ENCODE measurements at regions not wholly inside any gene's neighbourhood (a gene's known extent, or its start where the extent isn't known, plus 50 kb on each side); places are given as distances from the start of the nearest gene placed in this dataset.

DNA sequence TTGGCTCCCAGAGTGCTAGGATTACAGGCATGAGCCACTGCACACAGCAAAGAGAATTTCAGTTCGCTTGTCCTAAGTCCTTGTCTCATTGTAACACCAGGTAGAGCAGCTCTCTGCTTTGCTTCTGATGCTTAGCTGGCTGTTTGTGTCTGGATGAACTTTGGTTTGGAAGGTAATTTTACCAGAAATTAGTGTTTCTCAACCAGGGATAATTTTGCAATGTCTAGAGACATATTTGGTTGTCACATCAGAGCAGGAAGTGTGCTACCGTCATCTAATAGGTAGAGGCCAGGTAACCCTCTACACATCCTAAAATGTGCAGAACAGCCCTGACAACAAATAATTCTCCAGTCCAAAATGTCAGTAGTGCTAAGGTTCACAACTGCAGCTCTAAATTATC, 108.8 kb downstream of the SNX18 start:
- no peak for ATAC-seq
- Mint-ChIP-seq H3K4me1 (ENCODE audit: low read depth) (no peaks in the 10 kb centered on the region), H3K27ac (no peak overlapping the region), H3K36me3 (ENCODE audit: low read depth) (no peaks in the 10 kb centered on the region), H3K4me3 (no peak overlapping the region), H3K9me3 (peaks cover 9% of the 10 kb centered on the region), H3K27me3 (no peaks in the 10 kb centered on the region)
- POLR2A ChIA-PET: no interaction called here
- intact Hi-C loops (cut with micrococcal nuclease): no loop called here
- CTCF ChIA-PET: interaction anchor here (0.8 to 1.9 kb wide), 2 partner anchors 33 to 218 kb away, joined by 3 to 6 read pairs; no protein-coding TSS in a partner anchor
- no peak for DNase-seq
- TF ChIP-seq, protein P1, sequence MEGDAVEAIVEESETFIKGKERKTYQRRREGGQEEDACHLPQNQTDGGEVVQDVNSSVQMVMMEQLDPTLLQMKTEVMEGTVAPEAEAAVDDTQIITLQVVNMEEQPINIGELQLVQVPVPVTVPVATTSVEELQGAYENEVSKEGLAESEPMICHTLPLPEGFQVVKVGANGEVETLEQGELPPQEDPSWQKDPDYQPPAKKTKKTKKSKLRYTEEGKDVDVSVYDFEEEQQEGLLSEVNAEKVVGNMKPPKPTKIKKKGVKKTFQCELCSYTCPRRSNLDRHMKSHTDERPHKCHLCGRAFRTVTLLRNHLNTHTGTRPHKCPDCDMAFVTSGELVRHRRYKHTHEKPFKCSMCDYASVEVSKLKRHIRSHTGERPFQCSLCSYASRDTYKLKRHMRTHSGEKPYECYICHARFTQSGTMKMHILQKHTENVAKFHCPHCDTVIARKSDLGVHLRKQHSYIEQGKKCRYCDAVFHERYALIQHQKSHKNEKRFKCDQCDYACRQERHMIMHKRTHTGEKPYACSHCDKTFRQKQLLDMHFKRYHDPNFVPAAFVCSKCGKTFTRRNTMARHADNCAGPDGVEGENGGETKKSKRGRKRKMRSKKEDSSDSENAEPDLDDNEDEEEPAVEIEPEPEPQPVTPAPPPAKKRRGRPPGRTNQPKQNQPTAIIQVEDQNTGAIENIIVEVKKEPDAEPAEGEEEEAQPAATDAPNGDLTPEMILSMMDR (IDR thresholded peaks at IDR 0.05): no peak

DNA sequence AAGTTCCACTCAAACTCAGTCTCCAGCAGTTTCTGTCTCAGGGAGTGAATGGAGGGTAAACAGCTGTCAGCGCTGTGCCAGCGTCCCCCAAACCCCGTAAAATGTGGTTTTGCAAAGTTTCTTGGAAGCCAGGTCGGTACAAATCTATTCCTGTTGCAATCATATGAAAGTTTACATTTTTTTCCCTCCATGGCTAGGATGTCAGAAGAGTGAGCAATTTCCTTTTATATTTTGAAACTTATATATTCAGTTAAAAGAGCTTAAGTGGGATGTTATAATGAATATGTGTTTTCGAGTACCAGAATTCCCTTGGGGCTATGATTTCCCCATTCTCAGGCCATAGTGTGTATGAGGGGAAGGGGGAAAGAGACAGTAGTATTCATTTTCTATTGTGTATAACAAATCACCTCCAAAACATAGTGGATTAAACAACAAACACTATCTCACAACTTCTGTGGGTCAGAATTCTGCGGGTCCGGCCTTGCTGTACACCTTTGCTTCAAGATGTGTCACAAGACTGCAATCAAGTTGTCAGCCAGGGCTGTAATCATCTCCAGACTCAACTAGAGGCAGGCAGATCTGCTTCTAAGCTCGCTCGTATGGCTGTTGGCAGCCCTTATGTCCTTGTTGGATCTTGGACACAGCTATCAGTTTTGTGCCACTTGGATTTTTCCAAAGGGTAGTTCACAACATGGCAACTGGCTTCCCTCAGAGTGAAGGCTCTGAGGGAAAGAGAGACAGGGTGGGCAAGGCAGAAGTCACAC, 107.4 kb downstream of the SNX18 start:
- no peak for ATAC-seq
- no peak overlapping the region for H3K27ac Mint-ChIP-seq
- H3K9me3 Mint-ChIP-seq: peaks cover 6% of the 10 kb centered on the region
- H3K4me3 Mint-ChIP-seq: no peak overlapping the region
- H3K36me3 Mint-ChIP-seq (ENCODE audit: low read depth): no peaks in the 10 kb centered on the region
- ChIA-PET CTCF (no interaction called here), POLR2A (interaction anchor here (1.1 kb wide), 1 partner anchor 14 kb away, joined by 3 read pairs; no protein-coding TSS in a partner anchor)
- intact Hi-C loops (cut with micrococcal nuclease): no loop called here
- no peaks in the 10 kb centered on the region for H3K4me1 Mint-ChIP-seq (ENCODE audit: low read depth)
- no peaks in the 10 kb centered on the region for H3K27me3 Mint-ChIP-seq
- DNase-seq: no peak
- TF ChIP-seq, protein P1 (IDR thresholded peaks at IDR 0.05): no peak

DNA sequence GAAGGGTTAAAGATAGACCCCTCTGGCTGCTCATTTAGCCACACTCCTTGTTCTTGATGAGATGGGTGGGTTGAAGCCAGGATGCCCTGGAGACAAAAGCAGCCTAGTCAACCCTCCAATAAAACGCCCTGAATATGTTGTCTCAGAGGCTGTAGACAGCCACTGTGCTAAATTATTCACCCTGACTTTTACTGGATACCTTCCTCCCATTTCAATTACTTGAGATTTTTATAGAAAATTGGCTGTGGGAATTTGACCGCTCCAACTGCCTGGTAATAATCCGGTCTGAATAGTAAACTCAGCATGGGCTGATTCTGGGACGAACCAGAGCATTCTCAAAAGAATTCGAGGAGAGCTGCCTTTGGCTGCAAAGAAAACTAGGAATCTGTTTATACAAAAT, 104.2 kb downstream of the SNX18 start:
- TF ChIP-seq, protein P1 (IDR thresholded peaks at IDR 0.05): no peak
- CTCF ChIA-PET: no interaction called here
- H3K36me3 Mint-ChIP-seq (ENCODE audit: low read depth): no peaks in the 10 kb centered on the region
- intact Hi-C loops (cut with micrococcal nuclease): no loop called here
- ATAC-seq (no peak), DNase-seq (no peak)
- POLR2A ChIA-PET: no interaction called here
- no peak overlapping the region for H3K4me3 Mint-ChIP-seq
- H3K9me3 Mint-ChIP-seq: no peaks in the 10 kb centered on the region
- H3K27ac Mint-ChIP-seq: no peak overlapping the region
- H3K27me3 Mint-ChIP-seq: no peaks in the 10 kb centered on the region
- peaks cover 6% of the 10 kb centered on the region for H3K4me1 Mint-ChIP-seq (ENCODE audit: low read depth)

DNA sequence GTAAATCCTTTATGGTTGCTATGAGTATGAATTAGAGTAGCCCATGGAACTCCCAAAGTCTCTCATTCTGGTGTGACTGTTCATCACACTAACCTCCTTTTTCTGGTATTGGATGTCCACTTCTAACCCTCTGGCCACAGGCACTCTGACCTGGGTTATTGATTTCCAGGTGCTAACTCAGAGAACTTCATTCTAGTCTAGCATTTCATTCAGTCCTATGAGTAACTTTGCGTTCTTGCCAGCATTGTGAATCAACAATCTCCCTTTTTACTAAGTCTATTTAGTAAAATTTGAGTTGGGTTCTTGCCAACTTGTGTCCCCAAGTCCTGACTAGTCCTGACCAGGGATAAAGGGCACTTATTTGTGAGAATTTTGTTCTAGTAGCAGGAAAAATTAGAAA, 103.5 kb downstream of the SNX18 start:
- ATAC-seq (no peak), DNase-seq (no peak)
- H3K4me3 Mint-ChIP-seq: no peak overlapping the region
- no peak overlapping the region for H3K27ac Mint-ChIP-seq
- CTCF ChIA-PET: no interaction called here
- intact Hi-C loops (cut with micrococcal nuclease): no loop called here
- H3K9me3 Mint-ChIP-seq: no peaks in the 10 kb centered on the region
- POLR2A ChIA-PET: no interaction called here
- TF ChIP-seq, protein P1 (IDR thresholded peaks at IDR 0.05): no peak
- H3K4me1 Mint-ChIP-seq (ENCODE audit: low read depth): peaks cover 6% of the 10 kb centered on the region
- H3K27me3 Mint-ChIP-seq: no peaks in the 10 kb centered on the region
- no peaks in the 10 kb centered on the region for H3K36me3 Mint-ChIP-seq (ENCODE audit: low read depth)

DNA sequence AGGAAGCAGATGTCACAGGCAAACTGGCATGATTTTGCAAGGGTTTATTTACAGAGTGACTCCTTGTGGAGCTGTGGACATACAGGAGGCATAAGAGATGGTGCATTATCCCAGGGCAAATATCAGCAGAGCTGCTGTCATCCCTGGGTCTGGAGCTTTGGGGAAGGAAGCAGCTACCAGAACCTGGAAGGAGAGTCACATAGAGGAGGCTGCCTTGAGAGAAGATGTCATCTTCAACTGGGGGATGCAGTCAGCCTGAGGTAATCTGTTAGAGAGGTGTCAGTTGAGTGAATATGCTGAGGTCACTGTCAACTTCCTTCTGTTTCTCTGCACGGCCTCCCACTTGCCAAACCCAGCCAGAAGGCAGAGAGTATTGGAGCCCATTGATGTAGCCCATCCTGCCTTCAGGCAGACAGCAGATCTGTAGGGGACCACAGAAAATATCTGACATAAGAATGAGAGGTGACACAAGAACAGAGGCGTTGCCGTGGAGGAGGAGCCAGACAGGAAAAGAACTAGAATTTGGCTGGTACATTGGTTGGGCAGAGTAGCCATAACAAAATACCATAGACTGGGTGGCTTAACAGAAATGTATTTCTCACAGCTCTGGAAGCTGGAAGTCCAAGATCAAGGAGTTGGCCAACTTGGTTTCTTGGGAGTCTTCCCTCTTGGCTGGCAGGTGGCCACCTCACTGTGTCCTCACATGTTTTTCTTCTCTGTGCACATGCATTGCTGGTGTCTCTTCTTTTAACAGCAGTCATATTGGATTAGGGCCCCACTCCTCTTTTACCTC, 102.8 kb downstream of the SNX18 start:
- no peaks in the 10 kb centered on the region for H3K9me3 Mint-ChIP-seq
- no peak overlapping the region for H3K4me3 Mint-ChIP-seq
- H3K4me1 Mint-ChIP-seq (ENCODE audit: low read depth): peaks cover 6% of the 10 kb centered on the region
- POLR2A ChIA-PET: no interaction called here
- no peak overlapping the region for H3K27ac Mint-ChIP-seq
- TF ChIP-seq, protein P1 (IDR thresholded peaks at IDR 0.05): no peak
- no peaks in the 10 kb centered on the region for H3K36me3 Mint-ChIP-seq (ENCODE audit: low read depth)
- ATAC-seq (peak; percentile 37), DNase-seq (no peak)
- H3K27me3 Mint-ChIP-seq: no peaks in the 10 kb centered on the region
- intact Hi-C loops (cut with micrococcal nuclease): no loop called here
- CTCF ChIA-PET: no interaction called here

All from activated CD8-positive, alpha-beta T cell treated with anti-CD3 and anti-CD28 coated beads for 36 hours (primary cell).